ENCODE measurements at regions not wholly inside any gene's neighbourhood (a gene's known extent, or its start where the extent isn't known, plus 50 kb on each side); places are given as distances from the start of the nearest gene placed in this dataset.

GRCh38 chr4:110678517-110679227 lies 55.8 kb upstream of the PITX2 start:
- TF ChIP-seq POLR2A (IDR thresholded peaks at IDR 0.05) (no peak), CTCF (IDR thresholded peaks at IDR 0.05) (no peak)
